ENCODE measurements at regions not wholly inside any gene's neighbourhood (a gene's known extent, or its start where the extent isn't known, plus 50 kb on each side); places are given as distances from the start of the nearest gene placed in this dataset.

DNA sequence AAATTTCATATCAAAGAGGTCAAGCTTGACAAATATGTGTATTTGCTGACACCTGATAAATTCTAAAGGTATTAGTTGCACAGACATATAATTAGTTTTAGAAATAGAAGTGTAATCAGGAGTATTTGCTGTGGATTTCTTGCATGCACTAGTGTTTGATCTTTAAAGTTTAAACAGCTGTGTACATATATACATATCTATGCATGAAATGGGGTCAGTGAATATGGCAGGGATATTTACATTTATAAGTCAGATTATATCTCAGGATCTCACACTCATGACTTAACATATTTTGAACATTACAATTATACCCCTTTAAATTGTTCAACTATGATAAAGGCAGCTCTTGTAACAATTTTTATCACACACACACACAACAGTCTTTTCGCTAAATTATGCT is 547.4 kb upstream of the ACTRT1 start (continued):
- TF ChIP-seq, protein P1, sequence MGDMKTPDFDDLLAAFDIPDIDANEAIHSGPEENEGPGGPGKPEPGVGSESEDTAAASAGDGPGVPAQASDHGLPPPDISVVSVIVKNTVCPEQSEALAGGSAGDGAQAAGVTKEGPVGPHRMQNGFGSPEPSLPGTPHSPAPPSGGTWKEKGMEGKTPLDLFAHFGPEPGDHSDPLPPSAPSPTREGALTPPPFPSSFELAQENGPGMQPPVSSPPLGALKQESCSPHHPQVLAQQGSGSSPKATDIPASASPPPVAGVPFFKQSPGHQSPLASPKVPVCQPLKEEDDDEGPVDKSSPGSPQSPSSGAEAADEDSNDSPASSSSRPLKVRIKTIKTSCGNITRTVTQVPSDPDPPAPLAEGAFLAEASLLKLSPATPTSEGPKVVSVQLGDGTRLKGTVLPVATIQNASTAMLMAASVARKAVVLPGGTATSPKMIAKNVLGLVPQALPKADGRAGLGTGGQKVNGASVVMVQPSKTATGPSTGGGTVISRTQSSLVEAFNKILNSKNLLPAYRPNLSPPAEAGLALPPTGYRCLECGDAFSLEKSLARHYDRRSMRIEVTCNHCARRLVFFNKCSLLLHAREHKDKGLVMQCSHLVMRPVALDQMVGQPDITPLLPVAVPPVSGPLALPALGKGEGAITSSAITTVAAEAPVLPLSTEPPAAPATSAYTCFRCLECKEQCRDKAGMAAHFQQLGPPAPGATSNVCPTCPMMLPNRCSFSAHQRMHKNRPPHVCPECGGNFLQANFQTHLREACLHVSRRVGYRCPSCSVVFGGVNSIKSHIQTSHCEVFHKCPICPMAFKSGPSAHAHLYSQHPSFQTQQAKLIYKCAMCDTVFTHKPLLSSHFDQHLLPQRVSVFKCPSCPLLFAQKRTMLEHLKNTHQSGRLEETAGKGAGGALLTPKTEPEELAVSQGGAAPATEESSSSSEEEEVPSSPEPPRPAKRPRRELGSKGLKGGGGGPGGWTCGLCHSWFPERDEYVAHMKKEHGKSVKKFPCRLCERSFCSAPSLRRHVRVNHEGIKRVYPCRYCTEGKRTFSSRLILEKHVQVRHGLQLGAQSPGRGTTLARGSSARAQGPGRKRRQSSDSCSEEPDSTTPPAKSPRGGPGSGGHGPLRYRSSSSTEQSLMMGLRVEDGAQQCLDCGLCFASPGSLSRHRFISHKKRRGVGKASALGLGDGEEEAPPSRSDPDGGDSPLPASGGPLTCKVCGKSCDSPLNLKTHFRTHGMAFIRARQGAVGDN (IDR thresholded peaks at IDR 0.05), result no peak
- no peak for TF ChIP-seq ASH2L (IDR thresholded peaks at IDR 0.05; ENCODE audit: borderline replicate concordance, low read depth)

GRCh38 chrX:128582036-128582435 is 529.8 kb upstream of the ACTRT1 start:
- no peaks in the 10 kb centered on the region for H3K27me3 ChIP-seq (replicated peaks in 1 of 2; ENCODE audit: control insufficient read depth in 2 of 2, insufficient read depth in 2 of 2, low read length in 1 of 2)
- no peak overlapping the region for H3K27ac ChIP-seq (ENCODE audit: control insufficient read depth, insufficient read depth)
- no peak overlapping the region for H3K4me3 ChIP-seq
- H3K9me3 ChIP-seq (replicated peaks; ENCODE audit: control insufficient read depth, insufficient read depth, low read length), result no peaks in the 10 kb centered on the region
- intact Hi-C loops (cut with micrococcal nuclease; ENCODE audit: unreplicated experiment) (no loop called here), in situ Hi-C loops (cut with MboI) (no loop called here)
- ChIA-PET SMC1A (ENCODE audit: uncharacterized antibody, unreplicated experiment) (no interaction called here), POLR2A (interaction anchor here (0.6 kb wide), 1 partner anchor 292 kb away, joined by 3 read pairs; no protein-coding TSS in a partner anchor), RAD21 (ENCODE audit: unreplicated experiment) (no interaction called here), CTCF (no interaction called here)
- BruUV-seq (replicated peaks), result no TSS peak
- no peaks in the 10 kb centered on the region for H3K36me3 ChIP-seq (ENCODE audit: control insufficient read depth in 2 of 2, insufficient read depth in 2 of 2, low read length in 1 of 2)
- H4K20me1 ChIP-seq (ENCODE audit: control insufficient read depth, insufficient read depth), result no peaks in the 10 kb centered on the region
- no peak overlapping the region for H3K9ac ChIP-seq (ENCODE audit: control insufficient read depth, insufficient read depth, low read length)
- DNase-seq (ENCODE audit: low read depth, low spot score) (no peak), ATAC-seq (no peak), FAIRE-seq (no peak)
- 23% methylated on average over 6 of the region's 6 CpGs for WGBS (ENCODE audit: insufficient coverage, insufficient replicate concordance, low lambda C conversion rate, missing lambda C conversion rate)
- H3K4me1 ChIP-seq (ENCODE audit: control insufficient read depth, insufficient read depth, low read length), result no peaks in the 10 kb centered on the region
- H2AFZ ChIP-seq (ENCODE audit: control insufficient read depth, low read depth, low read length), result no peak overlapping the region
- no peak for TF ChIP-seq SRF (IDR thresholded peaks at IDR 0.05; ENCODE audit: low read depth in 2 of 2, low read length in 2 of 2)
- TF ChIP-seq CREB1 (IDR thresholded peaks at IDR 0.05; ENCODE audit: low read depth), result no peak
- TF ChIP-seq JUNB (IDR thresholded peaks at IDR 0.05), result no peak
- TF ChIP-seq ZBED1 (IDR thresholded peaks at IDR 0.05; ENCODE audit: borderline replicate concordance), result no peak
- TF ChIP-seq NBN (IDR thresholded peaks at IDR 0.05), result no peak
- TF ChIP-seq POU2F2 (IDR thresholded peaks at IDR 0.05; ENCODE audit: borderline replicate concordance, low read depth, low read length), result no peak
- TF ChIP-seq POLR2AphosphoS2 (IDR thresholded peaks at IDR 0.05; ENCODE audit: low read depth, low read length), result no peak
- TF ChIP-seq ASH2L (IDR thresholded peaks at IDR 0.05; ENCODE audit: borderline replicate concordance, low read depth), result no peak
- no peak for TF ChIP-seq MEF2A (IDR thresholded peaks at IDR 0.05; ENCODE audit: insufficient read depth, low read depth, low read length)
- no peak for TF ChIP-seq WRNIP1 (IDR thresholded peaks at IDR 0.05; ENCODE audit: borderline replicate concordance, low read depth, low read length)
- no peaks in the 10 kb centered on the region for H3K79me2 ChIP-seq (ENCODE audit: control insufficient read depth, insufficient read depth, low read length)
- no peak overlapping the region for H3K4me2 ChIP-seq (ENCODE audit: control insufficient read depth, insufficient read depth)
